ENCODE measurements at regions not wholly inside any gene's neighbourhood (a gene's known extent, or its start where the extent isn't known, plus 50 kb on each side); places are given as distances from the start of the nearest gene placed in this dataset.
"Not testable (repeated sequence)": the region's sequence is repeated elsewhere in the genome, so short reads cannot be mapped to it uniquely, and the experiment has no call there.

- ATAC-seq, result no peak
- DNase-seq (ENCODE audit: low spot score), result no peak
Measured at GRCh38 chr3:89742546-89742945, 635.1 kb downstream of the EPHA3 start.

GRCh38 chr3:89747541-89748278 is 640.3 kb downstream of the EPHA3 start:
- ATAC-seq, result not testable (repeated sequence)

GRCh38 chr3:89762405-89762804 is 655.0 kb downstream of the EPHA3 start:
- DNase-seq (ENCODE audit: low spot score) (no peak), ATAC-seq (no peak)

More at GRCh38 chr3:89747541-89748278, 640.3 kb downstream of the EPHA3 start:
- not testable (repeated sequence) for DNase-seq (ENCODE audit: low spot score)

DNA sequence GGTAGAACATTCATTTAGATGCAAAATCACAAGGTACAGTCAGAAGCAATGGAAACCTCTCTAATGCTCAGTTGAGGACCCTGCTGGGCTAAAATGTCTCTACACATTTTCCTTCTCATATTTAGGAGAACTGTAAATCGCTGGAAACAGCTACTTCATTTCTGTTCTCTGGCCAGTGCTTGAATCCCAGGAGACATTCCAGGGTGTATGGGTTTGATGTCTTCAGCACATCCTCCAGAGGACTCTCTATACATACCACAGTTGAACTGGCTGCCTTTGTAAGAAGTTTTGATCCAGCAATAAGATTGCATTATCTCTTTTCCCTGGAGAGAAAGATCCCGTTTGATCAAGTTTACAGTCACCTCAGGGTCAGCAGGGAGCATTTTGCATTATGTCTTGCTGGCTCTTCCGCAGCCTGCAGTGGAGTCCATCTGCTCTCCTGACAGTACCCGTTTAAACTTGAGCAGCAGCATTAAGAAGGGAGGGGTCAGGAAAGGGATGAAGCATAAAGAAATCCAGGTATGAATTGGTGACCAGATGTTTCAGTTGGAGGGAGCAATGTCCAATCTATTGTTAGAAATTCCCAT is 676.0 kb downstream of the EPHA3 start:
- no peak for ATAC-seq

GRCh38 chr3:89787485-89787884 is 680.1 kb downstream of the EPHA3 start:
- ATAC-seq (no peak), DNase-seq (ENCODE audit: low spot score) (no peak)

More for the DNA sequence above, 676.0 kb downstream of the EPHA3 start:
- DNase-seq (ENCODE audit: low spot score), result no peak

- no peak for ATAC-seq
- DNase-seq (ENCODE audit: low spot score), result no peak
Measured at GRCh38 chr3:89787979-89788378, 680.6 kb downstream of the EPHA3 start.

DNA sequence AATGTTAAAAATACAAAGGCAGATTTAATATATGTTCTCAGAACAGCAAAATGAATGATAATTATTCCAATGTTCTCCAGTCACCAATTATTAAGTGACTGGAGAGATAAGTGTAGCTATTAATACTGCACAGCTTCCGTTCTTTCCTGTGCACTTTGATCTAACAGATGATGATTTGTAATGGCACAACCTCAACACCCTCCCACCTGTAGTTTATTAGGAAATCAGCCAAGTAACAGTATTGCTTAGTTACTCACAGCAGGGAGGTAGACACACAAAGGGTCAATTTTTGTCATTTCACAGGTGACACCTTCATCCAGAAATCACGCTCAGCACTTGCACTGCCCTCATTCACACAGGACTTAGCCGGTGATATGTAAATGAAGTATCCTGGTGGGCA is 688.1 kb downstream of the EPHA3 start:
- DNase-seq (ENCODE audit: low spot score), result no peak
- no peak for ATAC-seq

DNA sequence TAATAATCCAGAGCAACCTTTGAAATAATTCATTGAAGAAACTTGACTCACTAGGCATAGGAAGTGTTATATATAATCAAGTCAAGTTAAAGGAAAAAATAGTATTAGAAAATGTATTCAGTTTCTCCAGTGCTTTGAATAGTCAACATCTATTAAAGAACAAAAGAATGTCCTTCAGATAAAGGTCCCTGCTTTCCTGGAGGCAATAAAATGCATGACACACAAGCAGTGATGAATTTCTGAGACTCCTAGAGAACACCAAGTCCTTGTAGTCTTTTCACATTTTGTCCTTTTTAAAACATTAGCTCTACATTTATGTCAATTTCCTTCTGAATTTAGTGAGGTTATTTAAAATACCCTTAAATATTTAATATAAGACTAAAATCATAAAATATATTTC is 695.5 kb downstream of the EPHA3 start:
- ATAC-seq (no peak), DNase-seq (ENCODE audit: low spot score) (no peak)

DNA sequence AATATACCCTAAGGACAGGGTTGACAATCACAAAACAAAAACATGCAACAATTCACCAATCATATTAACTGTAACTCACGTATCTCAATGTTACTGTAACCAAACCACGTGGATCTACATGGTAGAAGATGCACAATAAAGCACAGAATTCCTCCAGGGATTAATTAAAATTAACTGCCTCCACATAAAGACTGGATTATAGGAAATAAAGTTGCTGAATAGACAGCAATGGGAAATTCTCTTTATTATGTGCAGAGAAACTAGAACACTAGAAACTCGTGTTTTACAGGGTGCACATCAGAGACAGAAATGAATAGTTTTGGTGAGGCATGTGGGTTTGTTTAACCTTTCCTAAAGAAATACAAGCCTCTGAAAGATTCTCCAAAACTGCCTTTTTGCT is 696.3 kb downstream of the EPHA3 start:
- ATAC-seq (no peak), DNase-seq (ENCODE audit: low spot score) (no peak)

- DNase-seq (ENCODE audit: low spot score) (no peak), ATAC-seq (no peak)
Measured at GRCh38 chr3:89806166-89806565, 698.7 kb downstream of the EPHA3 start.

GRCh38 chr3:89808680-89809197 is 701.3 kb downstream of the EPHA3 start:
- DNase-seq (ENCODE audit: low spot score) (no peak), ATAC-seq (no peak)

- DNase-seq (ENCODE audit: low spot score) (no peak), ATAC-seq (no peak)
Measured at GRCh38 chr3:89813500-89813899, 706.1 kb downstream of the EPHA3 start.

DNA sequence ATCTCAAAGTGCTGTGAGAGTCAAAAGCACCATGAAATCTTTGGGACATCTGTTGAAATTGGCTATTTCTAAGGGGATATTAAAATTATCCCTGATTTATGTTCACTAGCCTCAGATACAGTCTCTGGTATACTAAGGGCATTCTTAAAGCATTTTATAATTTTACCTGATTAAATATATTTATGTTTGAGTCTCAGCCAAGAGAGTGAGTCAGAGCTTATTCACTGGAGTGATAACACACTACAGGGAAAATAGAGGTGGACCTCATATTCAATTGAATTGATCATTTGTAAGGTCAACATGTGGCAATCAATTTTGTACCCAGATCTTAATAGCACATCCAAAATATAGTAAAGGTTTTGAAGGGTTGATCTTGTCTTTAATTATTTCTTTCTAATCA is 733.6 kb downstream of the EPHA3 start:
- ATAC-seq, result no peak

GRCh38 chr3:89845053-89845452 is 737.6 kb downstream of the EPHA3 start:
- no peak for ATAC-seq
- no peak for DNase-seq (ENCODE audit: low spot score)

More for the DNA sequence above, 733.6 kb downstream of the EPHA3 start:
- DNase-seq (ENCODE audit: low spot score), result no peak

DNA sequence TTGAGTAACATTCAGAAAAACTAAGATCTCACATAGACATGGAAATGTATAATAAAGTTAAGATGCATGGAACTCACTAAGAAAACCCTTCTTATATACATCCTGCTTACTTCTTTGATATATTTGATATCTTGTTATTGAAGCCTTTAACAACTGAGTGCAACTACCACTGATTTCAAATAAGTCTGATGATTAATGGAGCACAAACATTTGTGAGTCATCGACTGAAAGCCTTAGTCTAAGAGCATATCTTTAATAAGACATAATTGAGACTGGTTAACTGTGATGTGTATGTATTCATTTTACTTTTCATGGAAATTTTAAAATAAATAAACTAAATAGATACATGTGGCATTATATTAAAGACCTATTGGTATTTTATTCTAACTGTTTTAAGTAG is 740.5 kb downstream of the EPHA3 start:
- ATAC-seq (no peak), DNase-seq (ENCODE audit: low spot score) (no peak)

DNA sequence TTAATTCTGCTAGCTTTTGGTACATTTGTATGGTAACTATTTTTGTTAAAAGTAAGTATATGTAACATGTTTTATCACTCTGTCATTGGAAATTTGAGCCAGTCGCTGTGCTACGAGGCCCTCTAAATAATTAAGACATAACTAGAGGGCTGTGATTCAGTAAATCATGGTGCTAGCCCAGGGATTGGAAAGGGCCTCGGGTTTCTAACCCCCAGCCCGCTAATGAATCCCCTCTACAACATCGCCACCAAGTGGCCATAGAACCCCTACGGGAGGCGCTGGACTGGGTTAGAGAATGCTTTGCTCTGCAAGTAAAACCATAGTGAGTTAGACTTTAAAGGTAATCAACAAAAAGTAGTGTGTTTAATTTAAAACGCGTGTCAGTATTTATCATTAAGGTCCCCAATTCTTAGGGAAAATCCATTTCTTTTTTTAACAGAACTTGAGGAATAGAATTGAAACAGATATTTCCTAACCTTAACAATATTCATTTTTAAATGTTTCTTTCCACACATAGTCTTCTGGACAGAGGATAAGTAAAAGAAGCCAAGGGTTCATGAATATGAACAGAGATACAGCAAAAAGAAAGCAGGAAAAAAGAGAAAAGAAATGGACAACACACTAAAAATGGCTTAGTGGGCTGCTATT is 744.7 kb downstream of the EPHA3 start:
- no peak for ATAC-seq

DNA sequence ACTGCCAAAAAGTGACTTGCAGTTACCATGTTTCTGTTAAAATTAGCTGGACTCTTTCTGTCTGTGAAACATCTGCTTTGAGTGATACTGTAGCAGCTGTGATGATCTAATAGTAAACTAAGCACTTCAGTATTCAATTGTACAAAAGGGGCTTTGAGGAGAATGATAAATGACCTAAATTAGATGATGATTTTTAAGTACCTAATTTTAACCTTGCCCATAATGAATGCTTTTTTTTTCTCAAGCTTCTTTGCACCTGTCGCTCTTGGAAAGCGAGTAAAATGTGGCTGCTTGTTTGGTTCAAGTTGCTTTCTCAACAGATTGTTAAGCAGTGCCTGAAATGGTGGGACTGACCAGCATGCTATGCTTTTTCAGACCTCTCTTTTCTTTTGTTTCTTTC is 752.3 kb downstream of the EPHA3 start:
- ATAC-seq, result no peak
- no peak for DNase-seq (ENCODE audit: low spot score)

More for the DNA sequence above, 744.7 kb downstream of the EPHA3 start:
- peak; percentile 41 for DNase-seq (ENCODE audit: low spot score)

- ATAC-seq (no peak), DNase-seq (ENCODE audit: low spot score) (no peak)
Measured at GRCh38 chr3:89867286-89867685, 759.9 kb downstream of the EPHA3 start.

DNA sequence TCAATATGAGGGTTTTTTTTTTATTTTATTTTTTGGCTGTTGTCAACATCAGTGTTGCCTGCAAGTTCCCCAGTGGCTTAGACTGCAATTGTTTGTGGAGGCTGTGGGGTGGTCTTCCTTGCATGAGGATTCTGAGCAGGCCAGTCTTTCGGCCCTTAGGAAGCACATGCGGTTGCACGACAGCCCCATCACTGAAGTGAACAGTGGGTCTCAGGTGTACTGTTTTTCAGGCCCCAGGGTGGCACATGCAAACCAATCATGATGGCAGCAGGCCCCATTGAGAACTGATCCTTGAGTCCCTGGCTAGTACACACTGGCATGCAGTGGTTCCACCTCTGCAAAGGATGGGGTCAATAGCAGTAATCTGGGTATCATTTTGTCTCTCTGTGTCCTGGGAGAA is 768.7 kb downstream of the EPHA3 start:
- DNase-seq (ENCODE audit: low spot score) (no peak), ATAC-seq (no peak)

GRCh38 chr3:89877230-89877629 is 769.8 kb downstream of the EPHA3 start:
- no peak for DNase-seq (ENCODE audit: low spot score)
- no peak for ATAC-seq

- no peak for ATAC-seq
Measured at GRCh38 chr3:89889386-89889785, 782.0 kb downstream of the EPHA3 start.

DNA sequence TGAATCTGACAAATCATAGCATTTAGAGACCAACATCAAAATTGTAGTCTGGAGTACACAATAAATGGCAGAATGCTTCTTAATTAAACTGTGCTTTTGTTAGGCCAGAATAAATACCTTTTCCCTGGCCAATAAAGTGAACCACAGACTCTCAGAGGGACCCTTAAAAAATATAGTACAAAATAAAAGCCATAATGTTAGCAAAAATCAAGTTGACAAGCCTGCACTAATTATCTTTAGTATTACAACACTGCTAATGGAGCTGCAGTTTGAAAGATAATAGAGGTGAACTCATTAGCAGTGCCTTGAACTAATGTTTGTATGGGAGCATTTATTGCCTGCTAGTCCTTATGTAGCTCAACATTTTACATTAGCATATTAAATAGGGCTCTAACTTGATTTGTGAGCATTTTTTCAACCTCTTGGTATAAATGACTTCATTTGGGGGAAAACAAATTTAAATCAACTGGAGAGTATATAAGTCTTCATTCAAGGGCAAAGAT is 801.3 kb downstream of the EPHA3 start:
- ATAC-seq (no peak), DNase-seq (ENCODE audit: low spot score) (no peak)

More at GRCh38 chr3:89889386-89889785, 782.0 kb downstream of the EPHA3 start:
- no peak for DNase-seq (ENCODE audit: low spot score)
